ENCODE measurements at regions not wholly inside any gene's neighbourhood (a gene's known extent, or its start where the extent isn't known, plus 50 kb on each side); places are given as distances from the start of the nearest gene placed in this dataset.
A peak's percentile ranks its signal among the peaks of the same experiment; 100 is the strongest.

- no peak for DNase-seq (ENCODE audit: low read depth)
- H3K4me3 ChIP-seq (ENCODE audit: low read depth, low read length), result no peak overlapping the region
Measured at GRCh38 chr14:95444132-95445129, 72.0 kb downstream of the SYNE3 start.

DNA sequence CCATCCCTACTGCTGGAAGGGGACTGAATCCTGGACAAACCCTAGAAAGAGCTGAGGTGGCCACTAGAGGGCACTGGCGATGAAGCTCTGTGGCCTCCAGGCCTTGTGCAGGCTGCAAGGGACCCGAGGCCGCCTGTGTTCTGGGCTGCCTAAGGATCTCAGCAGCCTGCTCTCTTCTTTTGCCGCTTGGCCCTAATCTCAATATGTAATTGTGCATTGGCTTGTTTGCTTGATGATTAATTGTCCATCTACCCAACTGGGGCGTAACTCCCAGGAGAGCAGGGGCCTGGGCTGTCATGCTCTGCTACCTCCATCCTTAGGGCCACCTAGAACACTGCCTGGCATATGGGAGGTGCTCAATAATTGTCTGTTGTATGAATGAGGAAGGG, 73.8 kb downstream of the SYNE3 start:
- peak; percentile 26 for DNase-seq (ENCODE audit: low read depth)
- no peak overlapping the region for H3K4me3 ChIP-seq (ENCODE audit: low read depth, low read length)

DNA sequence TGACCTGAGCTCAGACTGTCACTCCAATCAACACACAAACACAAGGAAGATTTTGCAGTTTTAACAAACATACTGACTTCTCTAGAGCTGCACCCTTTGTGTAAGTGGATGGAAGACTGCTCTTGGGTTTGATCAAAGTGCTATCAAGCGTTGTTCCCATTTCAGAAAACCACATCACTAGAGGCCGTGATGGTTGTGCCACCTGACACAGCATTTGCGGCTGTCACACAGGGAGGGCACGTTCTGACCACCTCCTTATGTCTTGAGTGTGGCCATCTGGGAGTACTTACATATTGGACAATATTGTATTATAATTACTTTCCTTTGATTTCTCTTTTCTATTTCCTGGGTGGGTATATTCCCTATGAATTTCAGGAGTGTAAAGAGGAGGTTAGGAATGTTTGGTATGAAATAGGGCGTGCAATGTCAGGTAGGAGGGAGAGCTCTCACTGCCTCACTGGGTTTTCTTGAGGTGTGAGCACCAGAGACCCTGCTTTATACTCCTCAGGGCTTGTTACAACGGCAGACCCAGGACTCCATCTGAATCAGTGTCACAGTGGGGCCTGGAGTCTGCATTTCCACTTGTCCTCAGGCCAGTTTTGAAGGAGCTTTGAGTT, 74.3 kb downstream of the SYNE3 start:
- H3K4me3 ChIP-seq (ENCODE audit: low read depth, low read length), result no peak overlapping the region
- no peak for DNase-seq (ENCODE audit: low read depth)

GRCh38 chr14:95440951-95441350, 75.5 kb downstream of the SYNE3 start:
- H3K4me3 ChIP-seq (ENCODE audit: low read depth, low read length), result no peak overlapping the region
- DNase-seq (ENCODE audit: low read depth), result no peak

DNA sequence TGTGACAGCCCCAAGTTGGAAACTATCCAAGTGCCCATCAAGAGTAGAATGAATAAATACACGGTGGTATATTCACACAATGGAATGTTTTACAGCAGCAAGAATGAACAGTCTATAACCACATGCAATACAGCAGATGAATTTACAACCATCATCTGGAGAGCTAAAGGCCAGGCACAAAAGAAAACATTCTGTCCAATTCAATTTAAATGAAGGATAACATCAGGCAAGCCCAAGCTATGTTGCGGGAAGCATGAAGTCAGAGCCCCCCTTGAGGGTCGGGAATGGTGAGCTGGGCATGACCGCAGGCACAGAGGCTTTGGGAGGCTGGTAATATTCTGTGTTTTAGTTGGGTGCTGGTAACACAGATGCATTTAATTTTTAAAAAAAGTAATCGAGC, 76.0 kb downstream of the SYNE3 start:
- DNase-seq (ENCODE audit: low read depth), result no peak
- no peak overlapping the region for H3K4me3 ChIP-seq (ENCODE audit: low read depth, low read length)

DNA sequence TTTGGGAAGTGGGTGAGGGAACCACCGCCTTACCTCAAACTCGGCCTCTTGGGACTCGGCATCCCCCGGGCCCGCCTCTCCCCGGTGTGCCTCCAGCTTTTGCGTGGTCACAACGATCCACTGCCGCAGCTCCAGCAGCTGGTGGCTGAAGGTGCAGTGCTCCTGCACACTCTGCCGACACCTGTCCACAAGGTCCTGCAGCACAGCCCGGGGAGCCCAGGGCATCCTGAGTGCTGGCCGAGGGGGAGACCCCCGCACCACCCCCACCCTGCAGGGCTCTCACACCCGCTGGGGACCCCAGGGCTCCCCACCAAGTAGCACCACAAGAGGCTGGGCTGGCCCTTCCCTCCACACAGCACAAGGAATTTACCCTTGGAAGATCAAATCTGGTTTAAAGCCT, 76.6 kb downstream of the SYNE3 start:
- no peak overlapping the region for H3K4me3 ChIP-seq (ENCODE audit: low read depth, low read length)
- DNase-seq (ENCODE audit: low read depth), result no peak

GRCh38 chr14:95437715-95438114, 78.7 kb downstream of the SYNE3 start:
- no peak for DNase-seq (ENCODE audit: low read depth)
- H3K4me3 ChIP-seq (ENCODE audit: low read depth, low read length), result no peak overlapping the region

DNA sequence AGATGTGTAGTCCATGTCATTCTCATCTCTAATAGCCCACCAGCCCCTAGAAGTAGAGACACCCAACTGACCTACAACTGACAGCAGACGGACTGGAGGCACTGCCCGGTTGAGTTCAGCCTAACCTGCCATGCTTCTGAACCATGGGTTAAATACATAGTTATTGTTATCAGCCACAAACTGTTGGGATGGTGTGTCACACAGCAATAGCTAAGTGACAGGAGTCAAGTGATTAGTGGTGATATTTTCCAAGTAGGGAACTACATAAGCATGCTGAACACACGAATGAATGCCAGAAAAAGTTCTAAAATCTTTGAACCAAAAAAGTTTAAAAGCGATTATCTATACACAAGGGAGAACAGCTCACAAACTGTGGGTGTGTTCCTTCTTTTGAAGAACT, 80.1 kb downstream of the SYNE3 start:
- no peak overlapping the region for H3K4me3 ChIP-seq (ENCODE audit: low read depth, low read length)
- DNase-seq (ENCODE audit: low read depth), result no peak

GRCh38 chr14:95434121-95434520, 82.3 kb downstream of the SYNE3 start:
- H3K4me3 ChIP-seq (ENCODE audit: low read depth, low read length), result no peak overlapping the region
- DNase-seq (ENCODE audit: low read depth), result no peak

GRCh38 chr14:95433094-95433478, 83.4 kb downstream of the SYNE3 start:
- DNase-seq (ENCODE audit: low read depth), result no peak
- no peak overlapping the region for H3K4me3 ChIP-seq (ENCODE audit: low read depth, low read length)

DNA sequence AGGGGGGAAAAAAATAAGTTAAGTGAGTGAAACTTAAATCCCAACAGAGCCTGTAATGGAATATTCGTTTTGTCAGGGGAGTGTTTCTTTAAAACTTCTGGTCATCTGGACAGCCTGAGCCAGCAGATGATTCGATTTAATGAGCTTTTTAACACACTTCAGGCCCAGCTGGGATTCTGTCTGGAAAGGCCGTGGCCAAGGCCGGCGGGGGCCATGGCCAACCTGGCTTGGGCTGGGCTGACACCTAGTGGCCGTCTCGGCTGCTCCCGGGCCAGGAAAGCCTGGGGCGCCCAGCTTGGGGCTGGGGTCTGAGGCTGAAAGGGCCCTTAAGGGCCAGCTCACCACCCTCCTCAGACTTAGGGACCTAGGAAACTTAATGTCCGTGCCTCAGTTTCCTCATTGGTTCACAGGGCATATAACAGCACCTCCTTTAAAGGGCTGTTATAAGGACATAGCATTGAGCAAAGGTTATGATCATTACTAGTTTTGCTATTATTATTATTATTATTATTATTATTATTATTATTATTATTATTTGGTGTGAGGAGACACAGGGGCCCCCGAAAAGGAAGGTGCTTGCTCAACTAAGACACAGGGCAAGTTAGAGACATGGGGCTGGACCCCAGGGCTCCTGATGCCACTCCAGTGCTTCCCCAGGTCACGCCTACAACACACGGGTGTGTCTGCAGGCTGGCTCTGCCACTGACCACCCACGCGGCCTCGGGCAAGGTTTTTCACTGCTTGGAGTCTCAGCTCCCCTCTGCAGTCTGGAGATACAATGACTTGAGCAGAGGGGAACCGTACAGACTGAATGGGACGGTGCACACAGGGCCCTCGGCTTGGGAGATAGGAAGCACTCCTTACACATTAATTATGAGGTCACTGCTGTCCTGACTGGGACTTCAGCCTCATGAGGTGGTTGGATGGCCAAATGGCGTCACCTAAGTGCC, 84.0 kb downstream of the SYNE3 start:
- H3K4me3 ChIP-seq (ENCODE audit: low read depth, low read length), result no peak overlapping the region
- DNase-seq (ENCODE audit: low read depth), result no peak

- DNase-seq (ENCODE audit: low read depth), result no peak
- H3K4me3 ChIP-seq (ENCODE audit: low read depth, low read length), result no peak overlapping the region
Measured at GRCh38 chr14:95431199-95432143, 85.0 kb downstream of the SYNE3 start.

DNA sequence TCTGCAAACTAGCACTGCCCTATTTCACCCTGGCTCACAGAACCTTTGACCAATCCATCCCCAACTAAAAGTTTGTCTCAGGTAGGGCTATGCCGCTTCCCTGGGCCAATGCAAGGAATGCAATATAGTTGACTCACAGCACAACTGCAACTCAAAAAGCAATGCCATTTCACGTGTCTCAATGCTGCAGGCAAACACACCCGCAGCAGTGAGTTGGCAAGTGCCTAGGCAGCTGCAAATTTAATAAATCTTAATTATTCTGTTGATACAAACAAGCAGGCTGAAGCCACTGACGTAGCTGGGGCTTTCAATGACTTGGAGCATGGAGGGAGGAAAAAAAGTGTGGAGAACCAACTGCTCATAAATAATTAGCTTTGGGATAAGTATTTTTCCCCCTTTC, 87.9 kb downstream of the SYNE3 start:
- DNase-seq (ENCODE audit: low read depth), result no peak
- no peak overlapping the region for H3K4me3 ChIP-seq (ENCODE audit: low read depth, low read length)

DNA sequence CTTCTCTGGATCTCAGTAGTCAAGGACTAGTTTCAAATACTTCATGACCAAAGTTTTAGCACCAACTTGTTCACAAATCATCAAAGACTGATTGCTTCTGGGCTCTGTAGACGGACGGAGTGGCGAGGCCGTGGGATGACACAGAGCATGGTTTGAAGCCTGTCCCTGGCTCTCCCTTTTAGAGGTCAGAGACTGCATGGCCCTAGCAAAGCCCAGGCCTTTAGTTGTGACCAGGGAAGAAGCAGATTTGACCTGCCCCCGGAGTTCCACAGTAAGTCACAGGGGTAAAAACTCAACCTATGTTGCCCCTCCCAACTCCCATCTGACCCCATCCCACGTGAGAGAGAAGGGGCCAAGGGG, 90.4 kb downstream of the SYNE3 start:
- no peak overlapping the region for H3K4me3 ChIP-seq (ENCODE audit: low read depth, low read length)
- no peak for DNase-seq (ENCODE audit: low read depth)

DNA sequence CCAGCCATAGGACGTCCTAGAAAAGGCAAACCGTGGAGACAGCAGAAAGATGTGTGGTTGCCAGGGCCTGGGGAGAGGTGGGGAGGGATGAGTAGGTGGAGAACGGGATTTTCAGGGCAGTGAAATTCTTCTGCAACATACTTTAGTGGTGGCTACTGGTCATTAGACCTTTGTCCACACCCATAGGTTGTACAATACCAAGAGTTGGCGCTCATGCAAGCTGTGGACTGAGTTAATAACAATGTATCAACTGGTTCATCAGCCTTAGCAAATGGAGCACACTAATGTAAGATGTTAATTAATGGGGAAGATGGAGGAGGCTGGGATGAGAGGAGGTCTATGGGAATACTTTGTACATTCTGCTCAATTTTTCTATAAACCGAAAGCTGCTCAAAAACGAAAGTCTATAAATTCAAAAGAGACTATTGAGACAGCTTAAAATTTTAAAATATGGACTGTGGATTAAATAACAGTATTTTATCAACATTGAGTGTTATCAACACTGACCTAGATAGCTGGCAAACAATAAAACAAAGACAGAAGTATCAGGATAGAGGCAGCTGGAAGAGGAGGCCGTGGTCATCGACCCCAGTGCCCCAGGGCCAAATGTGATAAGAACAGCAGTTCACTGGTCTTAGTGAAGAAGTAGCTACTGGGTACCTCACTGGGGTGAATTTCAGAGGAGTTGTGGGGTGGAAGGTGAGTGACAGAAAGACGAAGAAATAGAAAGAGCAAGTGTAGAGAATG, 90.9 kb downstream of the SYNE3 start:
- no peak for DNase-seq (ENCODE audit: low read depth)
- H3K4me3 ChIP-seq (ENCODE audit: low read depth, low read length), result no peak overlapping the region

- no peak for DNase-seq (ENCODE audit: low read depth)
- no peak overlapping the region for H3K4me3 ChIP-seq (ENCODE audit: low read depth, low read length)
Measured at GRCh38 chr14:95424529-95424928, 91.9 kb downstream of the SYNE3 start.

DNA sequence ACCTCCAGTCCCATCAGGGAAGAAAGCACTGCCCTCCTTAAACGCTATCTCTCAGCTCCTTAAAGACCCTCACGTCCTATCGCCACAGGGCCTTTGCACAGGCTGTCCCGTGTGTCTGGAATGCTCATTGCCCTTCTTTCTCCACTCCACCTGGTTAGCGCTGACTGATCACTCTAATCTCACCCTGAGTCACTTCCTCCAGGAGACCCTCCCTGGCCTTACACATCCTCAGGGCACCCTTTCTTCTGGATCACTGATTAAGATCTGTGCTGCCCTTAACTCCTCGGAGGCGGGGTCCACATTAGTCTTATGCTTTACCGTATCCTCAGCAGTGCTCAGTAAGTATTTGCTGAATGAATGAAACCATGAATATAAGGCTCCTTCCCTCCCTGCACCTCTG, 94.7 kb downstream of the SYNE3 start:
- no peak for DNase-seq (ENCODE audit: low read depth)
- no peak overlapping the region for H3K4me3 ChIP-seq (ENCODE audit: low read depth, low read length)

- H3K4me3 ChIP-seq (ENCODE audit: low read depth, low read length), result no peak overlapping the region
- no peak for DNase-seq (ENCODE audit: low read depth)
Measured at GRCh38 chr14:95420060-95420459, 96.4 kb downstream of the SYNE3 start.
